CD4-positive, alpha-beta T cell treated with Interleukin-6 for 4 hours (primary cell): ENCODE measurements at regions not wholly inside any gene's neighbourhood (a gene's known extent, or its start where the extent isn't known, plus 50 kb on each side); places are given as distances from the start of the nearest gene placed in this dataset.

Experiments used
- DNase-seq: peaks from one replicate; pipeline ENCODE4 v3.0.0-alpha.2; 2020; ENCODE audit warnings: mixed read lengths

- no peak for DNase-seq
Measured at GRCh38 chr4:157443537-157443936, 223.0 kb downstream of the GRIA2 start.

- no peak for DNase-seq
Measured at GRCh38 chr4:157425897-157426296, 205.4 kb downstream of the GRIA2 start.

GRCh38 chr4:157423526-157424020, 203.0 kb downstream of the GRIA2 start:
- no peak for DNase-seq

- no peak for DNase-seq
Measured at GRCh38 chr4:157421365-157421764, 200.8 kb downstream of the GRIA2 start.
